ENCODE measurements at regions not wholly inside any gene's neighbourhood (a gene's known extent, or its start where the extent isn't known, plus 50 kb on each side); places are given as distances from the start of the nearest gene placed in this dataset.

- TF ChIP-seq, protein P1, sequence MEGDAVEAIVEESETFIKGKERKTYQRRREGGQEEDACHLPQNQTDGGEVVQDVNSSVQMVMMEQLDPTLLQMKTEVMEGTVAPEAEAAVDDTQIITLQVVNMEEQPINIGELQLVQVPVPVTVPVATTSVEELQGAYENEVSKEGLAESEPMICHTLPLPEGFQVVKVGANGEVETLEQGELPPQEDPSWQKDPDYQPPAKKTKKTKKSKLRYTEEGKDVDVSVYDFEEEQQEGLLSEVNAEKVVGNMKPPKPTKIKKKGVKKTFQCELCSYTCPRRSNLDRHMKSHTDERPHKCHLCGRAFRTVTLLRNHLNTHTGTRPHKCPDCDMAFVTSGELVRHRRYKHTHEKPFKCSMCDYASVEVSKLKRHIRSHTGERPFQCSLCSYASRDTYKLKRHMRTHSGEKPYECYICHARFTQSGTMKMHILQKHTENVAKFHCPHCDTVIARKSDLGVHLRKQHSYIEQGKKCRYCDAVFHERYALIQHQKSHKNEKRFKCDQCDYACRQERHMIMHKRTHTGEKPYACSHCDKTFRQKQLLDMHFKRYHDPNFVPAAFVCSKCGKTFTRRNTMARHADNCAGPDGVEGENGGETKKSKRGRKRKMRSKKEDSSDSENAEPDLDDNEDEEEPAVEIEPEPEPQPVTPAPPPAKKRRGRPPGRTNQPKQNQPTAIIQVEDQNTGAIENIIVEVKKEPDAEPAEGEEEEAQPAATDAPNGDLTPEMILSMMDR (IDR thresholded peaks at IDR 0.05; ENCODE audit: low read depth, low read length): no peak
- TF ChIP-seq EZH2phosphoT487 (IDR thresholded peaks at IDR 0.05; ENCODE audit: low read depth): no peak
These were observed 156.5 kb upstream of the LRATD1 start for GRCh38 chr2:14475994-14476393.

Data from OCI-LY3 (cell line).